ENCODE measurements at regions not wholly inside any gene's neighbourhood (a gene's known extent, or its start where the extent isn't known, plus 50 kb on each side); places are given as distances from the start of the nearest gene placed in this dataset.

DNA sequence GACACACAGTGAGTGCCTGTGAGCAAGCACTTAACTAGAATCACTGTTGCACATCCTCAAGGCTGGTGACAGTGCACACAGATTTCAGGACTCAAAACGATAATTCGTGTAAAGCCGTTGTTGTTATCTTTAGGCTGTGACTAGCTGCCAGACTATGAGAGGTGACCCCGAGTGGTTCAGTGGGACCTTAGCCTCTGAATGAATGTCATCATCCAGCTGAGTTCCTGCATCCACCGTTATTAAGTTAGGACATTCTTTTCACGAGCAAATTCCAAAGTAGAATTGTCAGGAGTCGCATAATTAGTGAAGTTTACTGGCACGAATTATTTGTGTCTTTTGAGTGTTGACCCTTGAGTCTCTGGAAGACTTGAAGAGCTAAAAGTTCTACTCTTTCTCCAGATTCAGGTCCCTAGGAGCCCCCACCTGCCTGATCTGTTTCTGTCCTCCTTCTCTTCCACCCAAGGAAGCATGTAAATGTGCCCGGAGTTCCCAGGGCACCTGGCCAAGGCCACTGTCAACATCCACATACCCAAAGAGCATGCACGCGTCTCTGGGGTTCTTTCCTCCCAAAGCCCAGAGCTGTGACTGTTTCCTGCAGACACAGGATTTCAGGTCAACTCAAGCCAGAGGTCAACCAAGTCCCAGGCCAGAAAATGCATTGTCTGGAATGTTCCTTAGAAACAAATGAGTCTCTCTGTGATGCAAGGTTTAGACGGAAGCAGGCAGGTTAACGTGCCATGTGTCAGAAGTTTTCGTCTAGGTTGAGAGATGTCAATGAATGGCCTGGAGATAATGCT, 207.2 kb downstream of the TOMM20 start (continued):
- TF ChIP-seq, protein P1, sequence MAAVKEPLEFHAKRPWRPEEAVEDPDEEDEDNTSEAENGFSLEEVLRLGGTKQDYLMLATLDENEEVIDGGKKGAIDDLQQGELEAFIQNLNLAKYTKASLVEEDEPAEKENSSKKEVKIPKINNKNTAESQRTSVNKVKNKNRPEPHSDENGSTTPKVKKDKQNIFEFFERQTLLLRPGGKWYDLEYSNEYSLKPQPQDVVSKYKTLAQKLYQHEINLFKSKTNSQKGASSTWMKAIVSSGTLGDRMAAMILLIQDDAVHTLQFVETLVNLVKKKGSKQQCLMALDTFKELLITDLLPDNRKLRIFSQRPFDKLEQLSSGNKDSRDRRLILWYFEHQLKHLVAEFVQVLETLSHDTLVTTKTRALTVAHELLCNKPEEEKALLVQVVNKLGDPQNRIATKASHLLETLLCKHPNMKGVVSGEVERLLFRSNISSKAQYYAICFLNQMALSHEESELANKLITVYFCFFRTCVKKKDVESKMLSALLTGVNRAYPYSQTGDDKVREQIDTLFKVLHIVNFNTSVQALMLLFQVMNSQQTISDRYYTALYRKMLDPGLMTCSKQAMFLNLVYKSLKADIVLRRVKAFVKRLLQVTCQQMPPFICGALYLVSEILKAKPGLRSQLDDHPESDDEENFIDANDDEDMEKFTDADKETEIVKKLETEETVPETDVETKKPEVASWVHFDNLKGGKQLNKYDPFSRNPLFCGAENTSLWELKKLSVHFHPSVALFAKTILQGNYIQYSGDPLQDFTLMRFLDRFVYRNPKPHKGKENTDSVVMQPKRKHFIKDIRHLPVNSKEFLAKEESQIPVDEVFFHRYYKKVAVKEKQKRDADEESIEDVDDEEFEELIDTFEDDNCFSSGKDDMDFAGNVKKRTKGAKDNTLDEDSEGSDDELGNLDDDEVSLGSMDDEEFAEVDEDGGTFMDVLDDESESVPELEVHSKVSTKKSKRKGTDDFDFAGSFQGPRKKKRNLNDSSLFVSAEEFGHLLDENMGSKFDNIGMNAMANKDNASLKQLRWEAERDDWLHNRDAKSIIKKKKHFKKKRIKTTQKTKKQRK (IDR thresholded peaks at IDR 0.05; ENCODE audit: low read length) = no peak
- TF ChIP-seq, protein P2, sequence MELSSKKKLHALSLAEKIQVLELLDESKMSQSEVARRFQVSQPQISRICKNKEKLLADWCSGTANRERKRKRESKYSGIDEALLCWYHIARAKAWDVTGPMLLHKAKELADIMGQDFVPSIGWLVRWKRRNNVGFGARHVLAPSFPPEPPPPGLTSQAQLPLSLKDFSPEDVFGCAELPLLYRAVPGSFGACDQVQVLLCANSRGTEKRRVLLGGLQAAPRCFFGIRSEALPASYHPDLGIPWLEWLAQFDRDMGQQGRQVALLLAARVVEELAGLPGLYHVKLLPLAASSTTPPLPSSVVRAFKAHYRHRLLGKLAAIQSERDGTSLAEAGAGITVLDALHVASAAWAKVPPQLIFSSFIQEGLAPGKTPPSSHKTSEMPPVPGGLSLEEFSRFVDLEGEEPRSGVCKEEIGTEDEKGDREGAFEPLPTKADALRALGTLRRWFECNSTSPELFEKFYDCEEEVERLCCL (CRISPR knock-in tag; IDR thresholded peaks at IDR 0.05; ENCODE audit: borderline replicate concordance) = no peak
- TF ChIP-seq, protein P3, sequence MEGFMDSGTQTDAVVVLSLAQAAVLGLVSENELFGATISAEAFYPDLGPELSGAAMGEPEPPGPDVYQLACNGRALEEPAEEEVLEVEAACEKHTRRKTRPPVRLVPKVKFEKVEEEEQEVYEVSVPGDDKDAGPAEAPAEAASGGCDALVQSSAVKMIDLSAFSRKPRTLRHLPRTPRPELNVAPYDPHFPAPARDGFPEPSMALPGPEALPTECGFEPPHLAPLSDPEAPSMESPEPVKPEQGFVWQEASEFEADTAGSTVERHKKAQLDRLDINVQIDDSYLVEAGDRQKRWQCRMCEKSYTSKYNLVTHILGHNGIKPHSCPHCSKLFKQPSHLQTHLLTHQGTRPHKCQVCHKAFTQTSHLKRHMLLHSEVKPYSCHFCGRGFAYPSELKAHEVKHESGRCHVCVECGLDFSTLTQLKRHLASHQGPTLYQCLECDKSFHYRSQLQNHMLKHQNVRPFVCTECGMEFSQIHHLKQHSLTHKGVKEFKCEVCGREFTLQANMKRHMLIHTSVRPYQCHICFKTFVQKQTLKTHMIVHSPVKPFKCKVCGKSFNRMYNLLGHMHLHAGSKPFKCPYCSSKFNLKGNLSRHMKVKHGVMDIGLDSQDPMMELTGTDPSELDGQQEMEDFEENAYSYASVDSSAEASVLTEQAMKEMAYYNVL (CRISPR knock-in tag; IDR thresholded peaks at IDR 0.05; ENCODE audit: borderline replicate concordance) = no peak
- TF ChIP-seq RARA (CRISPR knock-in tag; IDR thresholded peaks at IDR 0.05) (peak; percentile 50), CBX2 (IDR thresholded peaks at IDR 0.05; ENCODE audit: low read depth, low read length) (no peak), CBX2 (CRISPR knock-in tag; IDR thresholded peaks at IDR 0.05; ENCODE audit: low read depth) (no peak), U2AF2 (IDR thresholded peaks at IDR 0.05; ENCODE audit: low read depth, low read length) (no peak), ZNF615 (CRISPR knock-in tag; IDR thresholded peaks at IDR 0.05; ENCODE audit: borderline replicate concordance) (no peak), ETV6 (CRISPR knock-in tag; conservative IDR thresholded peaks at IDR 0.05) (no peak), JUN (CRISPR knock-in tag; IDR thresholded peaks at IDR 0.05) (no peak), NR2F6 (IDR thresholded peaks at IDR 0.05) (peak; percentile 35; the same call in 1 of the 2 replicates), NR2F6 (CRISPR knock-in tag; IDR thresholded peaks at IDR 0.05) (0 out of 2 replicates have a peak, but pooled peaks have one; percentile 39), MED1 (CRISPR knock-in tag; IDR thresholded peaks at IDR 0.05) (0 out of 2 replicates have a peak, but pooled peaks have one; percentile 40), TEAD3 (CRISPR knock-in tag; optimal IDR thresholded peaks at IDR 0.05; ENCODE audit: borderline replicate concordance) (peak; percentile 59), ZNF557 (CRISPR knock-in tag; IDR thresholded peaks at IDR 0.05) (no peak), ZBTB20 (CRISPR knock-in tag; IDR thresholded peaks at IDR 0.05; ENCODE audit: borderline replicate concordance, low read depth) (no peak), CHD2 (IDR thresholded peaks at IDR 0.05; ENCODE audit: low read depth, low read length) (no peak)
- TF ChIP-seq, protein P4, sequence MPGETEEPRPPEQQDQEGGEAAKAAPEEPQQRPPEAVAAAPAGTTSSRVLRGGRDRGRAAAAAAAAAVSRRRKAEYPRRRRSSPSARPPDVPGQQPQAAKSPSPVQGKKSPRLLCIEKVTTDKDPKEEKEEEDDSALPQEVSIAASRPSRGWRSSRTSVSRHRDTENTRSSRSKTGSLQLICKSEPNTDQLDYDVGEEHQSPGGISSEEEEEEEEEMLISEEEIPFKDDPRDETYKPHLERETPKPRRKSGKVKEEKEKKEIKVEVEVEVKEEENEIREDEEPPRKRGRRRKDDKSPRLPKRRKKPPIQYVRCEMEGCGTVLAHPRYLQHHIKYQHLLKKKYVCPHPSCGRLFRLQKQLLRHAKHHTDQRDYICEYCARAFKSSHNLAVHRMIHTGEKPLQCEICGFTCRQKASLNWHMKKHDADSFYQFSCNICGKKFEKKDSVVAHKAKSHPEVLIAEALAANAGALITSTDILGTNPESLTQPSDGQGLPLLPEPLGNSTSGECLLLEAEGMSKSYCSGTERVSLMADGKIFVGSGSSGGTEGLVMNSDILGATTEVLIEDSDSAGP (CRISPR knock-in tag; IDR thresholded peaks at IDR 0.05; ENCODE audit: borderline replicate concordance) = no peak
